ENCODE measurements at regions not wholly inside any gene's neighbourhood (a gene's known extent, or its start where the extent isn't known, plus 50 kb on each side); places are given as distances from the start of the nearest gene placed in this dataset.

- WGBS, 2 donors (ENCODE audit: low coverage in 1 of 2): 34 to 50% methylated on average over 1 to 17 of the region's 17 CpGs
Measured at GRCh38 chr1:213381572-213382084, 330.6 kb downstream of the RPS6KC1 start.

GRCh38 chr1:213383465-213383864 is 332.4 kb downstream of the RPS6KC1 start:
- intact Hi-C loops (cut with DNase I; ENCODE audit: low total_unique reads) (no loop called here), in situ Hi-C loops (cut with MboI; ENCODE audit: low pct_ligation_motif_present in 1 of 4, low pct_unique_long_range_greater_than_20kb in 1 of 4, low sequenced_read_pairs in 3 of 4) (loop anchor here in 1 of 4 donors (25.0 kb wide), 1 partner anchor 754 kb away; no protein-coding TSS in a partner anchor)
- no peak overlapping the region for H3K27ac ChIP-seq
- no peaks in the 10 kb centered on the region for H3K4me1 ChIP-seq
- H3K27me3 ChIP-seq: no peaks in the 10 kb centered on the region
- TF ChIP-seq EP300 (IDR thresholded peaks at IDR 0.05; ENCODE audit: low read depth): no peak
- no peak for TF ChIP-seq POLR2AphosphoS5 (IDR thresholded peaks at IDR 0.05)
- TF ChIP-seq POLR2A (IDR thresholded peaks at IDR 0.05): no peak
- no peak for TF ChIP-seq CTCF (IDR thresholded peaks at IDR 0.05)
- 93 to 100% methylated on average over 2 to 3 of the region's 3 CpGs for WGBS, 2 donors (ENCODE audit: low coverage in 1 of 2)
- H3K9me3 ChIP-seq: no peaks in the 10 kb centered on the region
- no peak overlapping the region for H3K4me3 ChIP-seq
- no peaks in the 10 kb centered on the region for H3K36me3 ChIP-seq
- no peak for DNase-seq

More at GRCh38 chr1:213381572-213382084, 330.6 kb downstream of the RPS6KC1 start:
- intact Hi-C loops (cut with DNase I; ENCODE audit: low total_unique reads) (no loop called here), in situ Hi-C loops (cut with MboI; ENCODE audit: low pct_ligation_motif_present in 1 of 4, low pct_unique_long_range_greater_than_20kb in 1 of 4, low sequenced_read_pairs in 3 of 4) (loop anchor here in 1 of 4 donors (25.0 kb wide), 1 partner anchor 756 kb away; no protein-coding TSS in a partner anchor)
- TF ChIP-seq POLR2AphosphoS5 (IDR thresholded peaks at IDR 0.05) (no peak), POLR2A (IDR thresholded peaks at IDR 0.05) (no peak), CTCF (IDR thresholded peaks at IDR 0.05) (no peak), EP300 (IDR thresholded peaks at IDR 0.05; ENCODE audit: low read depth) (no peak)
- no peaks in the 10 kb centered on the region for H3K36me3 ChIP-seq
- no peak overlapping the region for H3K27ac ChIP-seq
- H3K9me3 ChIP-seq: no peaks in the 10 kb centered on the region
- no peaks in the 10 kb centered on the region for H3K4me1 ChIP-seq
- H3K4me3 ChIP-seq: no peak overlapping the region
- no peak for DNase-seq
- H3K27me3 ChIP-seq: no peaks in the 10 kb centered on the region

GRCh38 chr1:213385201-213385600 is 334.2 kb downstream of the RPS6KC1 start:
- H3K4me1 ChIP-seq: no peaks in the 10 kb centered on the region
- no peak overlapping the region for H3K4me3 ChIP-seq
- H3K27me3 ChIP-seq: no peaks in the 10 kb centered on the region
- intact Hi-C loops (cut with DNase I; ENCODE audit: low total_unique reads) (no loop called here), in situ Hi-C loops (cut with MboI; ENCODE audit: low pct_ligation_motif_present in 1 of 4, low pct_unique_long_range_greater_than_20kb in 1 of 4, low sequenced_read_pairs in 3 of 4) (loop anchor here in 1 of 4 donors (25.0 kb wide), 1 partner anchor 752 kb away; no protein-coding TSS in a partner anchor)
- 88% methylated on average over 1 of the region's 1 CpG; no CpG with 5 or more reads in 1 of the 2 donors for WGBS, 2 donors (ENCODE audit: low coverage in 1 of 2)
- TF ChIP-seq CTCF (IDR thresholded peaks at IDR 0.05): no peak
- no peak for TF ChIP-seq POLR2A (IDR thresholded peaks at IDR 0.05)
- no peak for TF ChIP-seq POLR2AphosphoS5 (IDR thresholded peaks at IDR 0.05)
- TF ChIP-seq EP300 (IDR thresholded peaks at IDR 0.05; ENCODE audit: low read depth): no peak
- no peaks in the 10 kb centered on the region for H3K9me3 ChIP-seq
- no peak for DNase-seq
- no peak overlapping the region for H3K27ac ChIP-seq
- H3K36me3 ChIP-seq: no peaks in the 10 kb centered on the region

GRCh38 chr1:213385806-213386324 is 334.8 kb downstream of the RPS6KC1 start:
- TF ChIP-seq EP300 (IDR thresholded peaks at IDR 0.05; ENCODE audit: low read depth): no peak
- no peak for TF ChIP-seq POLR2AphosphoS5 (IDR thresholded peaks at IDR 0.05)
- TF ChIP-seq CTCF (IDR thresholded peaks at IDR 0.05): no peak
- TF ChIP-seq POLR2A (IDR thresholded peaks at IDR 0.05): no peak
- no peaks in the 10 kb centered on the region for H3K4me1 ChIP-seq
- no peaks in the 10 kb centered on the region for H3K27me3 ChIP-seq
- H3K9me3 ChIP-seq: no peaks in the 10 kb centered on the region
- no peak overlapping the region for H3K27ac ChIP-seq
- H3K4me3 ChIP-seq: no peak overlapping the region
- WGBS, 2 donors (ENCODE audit: low coverage in 1 of 2): 73% methylated on average over 4 of the region's 4 CpGs; no CpG with 5 or more reads in 1 of the 2 donors
- intact Hi-C loops (cut with DNase I; ENCODE audit: low total_unique reads) (no loop called here), in situ Hi-C loops (cut with MboI; ENCODE audit: low pct_ligation_motif_present in 1 of 4, low pct_unique_long_range_greater_than_20kb in 1 of 4, low sequenced_read_pairs in 3 of 4) (loop anchor here in 1 of 4 donors (25.0 kb wide), 1 partner anchor 751 kb away; no protein-coding TSS in a partner anchor)
- no peaks in the 10 kb centered on the region for H3K36me3 ChIP-seq
- DNase-seq: no peak
